Activated CD4-positive, alpha-beta T cell treated with anti-CD3 and anti-CD28 coated beads, Interleukin-2, amount 50 U/mL, for 24 hours (primary cell): ENCODE measurements at regions not wholly inside any gene's neighbourhood (a gene's known extent, or its start where the extent isn't known, plus 50 kb on each side); places are given as distances from the start of the nearest gene placed in this dataset.

Experiments used
- DNase-seq, 2 donors: peaks; one replicate each; pipeline ENCODE4 v3.0.0-alpha.2; 2020; ENCODE audit warnings: low read depth in 1 of 2, low spot score in 1 of 2

DNA sequence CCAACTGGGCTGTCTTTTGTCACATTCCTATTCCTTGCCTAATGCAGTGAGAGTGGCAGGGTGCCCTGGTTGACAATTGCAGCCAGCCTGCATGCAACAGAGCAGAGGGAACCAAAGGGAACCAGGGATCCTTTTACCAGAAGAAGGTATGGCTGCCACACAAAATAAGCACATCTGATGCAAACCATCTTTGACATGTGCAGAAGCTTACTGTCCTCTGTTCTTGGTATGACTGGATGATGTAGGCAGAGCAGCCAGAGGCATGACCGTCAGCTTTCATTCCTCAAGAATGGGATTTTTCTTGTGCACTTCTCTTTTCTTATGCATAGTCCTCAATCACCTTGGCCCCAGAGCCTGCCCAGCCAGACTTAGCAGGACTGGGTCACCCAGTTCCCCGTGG, 116.1 kb downstream of the UQCRFS1 start:
- no peak for DNase-seq

DNA sequence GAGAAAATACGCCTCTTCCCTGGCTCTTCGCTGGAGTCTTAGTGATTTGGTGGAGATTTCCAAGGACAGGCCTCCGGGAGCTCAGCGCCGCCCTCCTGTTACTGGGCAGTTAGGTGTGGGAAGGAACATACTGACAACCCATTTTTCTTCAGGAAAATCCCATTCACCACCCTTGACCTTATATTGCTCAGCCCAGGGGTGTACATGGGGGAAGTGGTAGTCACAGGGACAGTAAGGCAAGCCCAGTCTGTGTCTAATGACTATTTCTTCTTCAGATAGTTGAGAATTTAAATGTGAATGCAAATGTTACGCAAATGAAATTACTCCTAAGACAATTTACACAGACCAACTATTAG, 119.4 kb downstream of the UQCRFS1 start:
- DNase-seq = no peak

DNA sequence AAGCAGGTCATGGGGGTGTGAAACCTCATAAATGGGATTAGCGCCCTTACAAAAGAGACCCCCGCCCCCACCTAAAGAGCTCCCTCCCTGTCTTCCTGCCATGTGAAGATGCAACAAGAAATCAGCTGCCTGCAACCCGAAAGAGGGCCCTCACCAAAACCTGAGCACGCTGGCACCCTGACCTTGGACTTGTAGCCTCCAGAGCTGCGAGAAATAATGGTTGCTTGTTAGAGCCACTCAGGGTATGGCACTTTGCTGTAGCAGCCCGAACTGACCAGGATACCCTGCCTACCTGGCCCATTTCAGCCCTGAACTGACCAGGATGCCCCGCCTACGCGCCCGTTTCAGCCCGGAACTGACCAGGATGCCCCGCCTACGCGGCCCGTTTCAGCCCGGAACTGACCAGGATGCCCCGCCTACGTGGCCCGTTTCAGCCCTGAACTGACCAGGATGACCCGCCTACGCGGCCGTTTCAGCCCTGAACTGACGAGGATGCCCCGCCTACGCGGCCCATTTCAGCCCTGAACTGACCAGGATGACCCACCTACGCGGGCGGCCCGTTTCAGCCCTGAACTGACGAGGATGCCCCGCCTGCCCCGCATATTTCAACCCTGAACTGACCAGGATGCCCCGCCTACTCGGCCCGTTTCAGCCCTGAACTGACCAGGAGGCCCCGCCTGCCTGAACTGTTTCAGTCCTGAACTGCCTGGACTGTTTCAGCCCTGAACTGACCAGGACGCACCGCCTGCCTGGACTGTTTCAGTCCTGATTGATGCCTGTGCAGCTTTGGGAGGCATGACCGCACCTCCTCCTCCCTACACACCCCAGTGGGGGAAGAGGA, 120.0 kb downstream of the UQCRFS1 start:
- no peak for DNase-seq

DNA sequence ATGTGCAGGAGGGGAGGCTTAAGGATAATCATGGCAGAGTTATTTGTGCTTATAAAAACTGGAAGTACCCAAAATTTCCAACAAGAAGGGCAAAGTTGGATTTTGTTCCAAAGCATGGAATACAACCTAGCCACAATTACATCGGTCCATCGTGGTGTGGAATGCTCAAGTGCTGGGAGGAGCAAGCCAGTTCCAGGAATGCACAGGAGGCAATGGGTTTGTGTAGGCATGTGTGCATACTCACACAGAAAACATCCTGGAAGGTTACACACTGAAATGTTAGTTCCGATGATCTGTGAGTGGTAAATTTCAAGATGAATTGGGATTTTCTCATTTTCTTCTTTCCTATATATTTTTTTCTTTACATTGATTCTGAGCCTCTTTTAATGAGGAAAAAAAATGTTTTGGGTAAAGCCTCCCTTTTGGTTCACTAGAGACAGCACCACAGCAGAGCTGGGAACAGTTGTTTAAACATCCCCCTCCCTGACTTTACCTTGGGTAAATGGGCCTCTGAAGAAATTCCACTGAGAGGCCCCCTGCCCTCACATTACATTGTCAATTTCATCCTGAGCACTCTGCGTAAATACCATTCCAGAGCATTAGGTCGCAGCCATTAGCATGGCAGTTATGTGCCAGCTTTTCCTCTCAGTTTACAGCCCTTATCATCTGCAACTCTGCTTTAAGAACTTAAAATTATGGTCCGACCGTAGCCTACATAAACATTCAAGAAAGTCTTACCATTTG, 122.0 kb downstream of the UQCRFS1 start:
- no peak for DNase-seq

DNA sequence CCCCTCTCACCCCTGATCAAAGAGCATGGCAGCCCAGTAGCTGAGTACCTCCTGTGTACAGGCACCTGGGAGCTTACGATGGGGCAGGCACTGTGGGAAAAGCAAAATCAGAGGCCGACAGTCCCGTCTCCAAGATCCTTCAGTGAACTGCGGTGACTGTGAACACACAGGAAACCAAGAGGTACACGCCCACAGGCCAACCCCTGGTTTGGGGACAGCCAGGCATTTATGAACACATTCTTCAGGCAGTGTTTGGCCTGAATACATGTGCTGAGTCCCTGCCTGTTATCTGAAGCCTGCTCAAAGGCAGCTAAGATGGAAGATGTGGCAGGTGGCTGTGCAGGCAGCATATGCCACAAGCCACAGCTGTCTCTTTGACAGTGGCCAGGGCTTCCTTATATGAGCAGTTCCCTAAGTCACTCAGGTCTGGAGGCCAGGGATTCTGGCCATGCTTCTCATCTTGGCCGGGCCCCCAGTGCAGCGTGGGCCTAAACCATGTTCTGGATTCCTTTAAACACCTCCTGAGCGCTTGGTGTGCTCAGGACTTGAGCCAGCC, 123.6 kb downstream of the UQCRFS1 start:
- no peak for DNase-seq

DNA sequence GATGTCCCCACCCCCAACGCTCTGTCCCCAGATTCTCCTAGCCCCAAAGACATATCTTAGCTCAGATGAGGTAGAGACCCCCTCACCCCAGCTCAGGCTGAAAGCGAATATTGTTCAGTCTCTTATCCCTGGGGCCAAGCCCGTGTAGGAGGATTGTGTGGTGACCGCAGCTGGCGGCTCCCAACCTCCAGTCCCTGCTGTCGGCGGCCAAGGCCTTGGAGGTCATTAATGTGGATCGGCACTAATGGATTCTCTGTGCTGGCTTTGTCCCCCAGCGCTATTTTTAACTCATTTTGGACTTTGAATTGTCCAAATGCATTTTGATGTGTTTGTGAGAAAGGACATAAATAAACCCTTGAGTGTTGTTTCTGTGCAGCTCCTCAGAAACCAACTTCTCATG, 124.2 kb downstream of the UQCRFS1 start:
- DNase-seq = no peak

DNA sequence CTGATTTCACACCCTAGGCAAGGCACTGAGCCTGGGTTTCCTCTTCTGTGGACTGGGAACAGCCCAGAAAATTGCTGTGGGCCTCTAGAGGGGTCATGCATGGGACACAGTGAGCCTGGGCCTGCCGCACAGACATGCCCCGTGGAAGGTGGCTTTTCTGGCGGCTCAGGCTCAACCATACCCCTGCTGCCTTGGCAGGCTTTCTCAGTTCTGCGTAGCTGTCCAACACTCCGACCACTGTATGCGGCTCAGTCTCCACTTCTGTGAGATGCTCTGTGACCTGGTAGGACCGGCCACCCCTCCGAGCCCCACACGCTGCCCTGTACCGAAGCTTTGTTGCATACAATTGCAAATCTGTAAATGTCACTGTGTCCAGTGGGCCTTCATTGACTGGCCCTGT, 126.3 kb downstream of the UQCRFS1 start:
- no peak for DNase-seq

DNA sequence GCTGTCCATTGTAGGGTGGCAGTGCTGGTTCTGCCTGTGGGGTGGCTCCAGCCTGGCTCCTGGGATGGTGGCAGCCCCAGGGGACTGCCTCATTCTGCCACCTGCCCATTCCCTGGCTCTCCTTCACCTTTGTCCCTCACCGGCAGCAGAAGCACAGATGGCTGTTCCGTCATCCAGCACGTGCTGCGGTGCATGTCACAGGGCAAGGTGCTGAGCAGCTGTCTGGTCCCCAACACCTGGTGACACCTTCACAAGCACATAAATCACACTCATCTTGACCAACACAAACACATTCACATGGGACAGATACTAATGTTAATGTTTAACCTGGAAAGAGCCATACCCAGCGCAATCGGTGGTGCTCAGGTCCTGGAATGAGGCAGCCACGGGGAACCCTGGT, 126.8 kb downstream of the UQCRFS1 start:
- no peak for DNase-seq

DNA sequence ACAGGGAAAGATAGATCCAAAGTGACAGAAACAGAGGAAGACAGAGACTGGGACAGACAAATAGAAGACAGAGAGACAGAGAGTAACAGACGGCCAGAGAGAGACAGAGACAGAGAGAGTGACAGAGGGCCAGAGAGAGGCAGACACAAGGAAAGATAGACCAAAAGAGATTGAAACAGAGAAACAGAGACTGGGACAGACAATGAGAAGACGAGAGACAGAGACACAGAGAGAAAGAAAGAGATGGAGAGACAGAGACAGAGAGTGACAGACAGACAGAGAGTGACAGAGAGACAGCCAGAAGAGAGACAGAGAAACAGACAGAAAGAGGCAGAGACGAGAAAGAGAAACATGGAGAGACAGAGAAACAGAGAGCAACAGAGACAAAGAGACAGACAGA, 127.3 kb downstream of the UQCRFS1 start:
- DNase-seq = no peak

DNA sequence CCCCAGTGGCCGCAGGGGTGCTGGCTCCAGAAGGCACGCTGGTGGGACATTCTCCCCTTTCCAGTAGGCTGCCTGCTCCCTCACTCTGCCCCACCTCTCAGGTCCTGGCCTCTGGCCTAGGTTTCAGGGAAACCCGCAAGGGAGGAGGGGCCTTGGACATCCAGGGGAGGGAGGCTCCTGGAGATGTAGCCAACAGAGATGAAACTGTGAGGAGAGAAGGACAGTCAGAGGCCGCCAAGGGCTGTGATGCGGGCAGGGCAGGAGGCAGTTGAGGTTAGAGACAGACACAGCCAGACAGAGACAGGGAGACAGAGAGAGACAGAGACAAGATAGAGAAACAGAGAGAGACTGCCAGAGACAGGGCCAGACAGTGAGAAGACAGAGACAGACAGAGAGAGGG, 127.7 kb downstream of the UQCRFS1 start:
- DNase-seq = no peak

DNA sequence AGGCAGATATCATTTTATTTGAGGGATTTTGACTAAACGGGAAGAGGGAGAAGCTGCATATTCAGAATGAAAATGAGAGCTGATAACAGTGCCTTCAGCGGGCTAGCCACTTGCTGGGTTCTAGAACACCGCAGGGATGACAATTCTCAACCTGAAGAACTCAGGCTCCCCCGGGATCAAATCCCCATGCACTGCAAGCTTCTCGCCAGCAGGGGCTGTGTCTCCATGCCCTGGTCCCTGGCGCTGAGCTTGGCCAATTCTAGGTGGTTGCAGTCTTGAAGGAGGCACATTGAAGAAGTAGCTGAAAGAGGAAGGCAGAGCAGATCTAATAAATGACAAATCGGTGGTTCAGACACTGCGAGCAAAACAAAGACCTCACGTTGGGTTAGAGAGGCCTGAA, 128.7 kb downstream of the UQCRFS1 start:
- no peak for DNase-seq

DNA sequence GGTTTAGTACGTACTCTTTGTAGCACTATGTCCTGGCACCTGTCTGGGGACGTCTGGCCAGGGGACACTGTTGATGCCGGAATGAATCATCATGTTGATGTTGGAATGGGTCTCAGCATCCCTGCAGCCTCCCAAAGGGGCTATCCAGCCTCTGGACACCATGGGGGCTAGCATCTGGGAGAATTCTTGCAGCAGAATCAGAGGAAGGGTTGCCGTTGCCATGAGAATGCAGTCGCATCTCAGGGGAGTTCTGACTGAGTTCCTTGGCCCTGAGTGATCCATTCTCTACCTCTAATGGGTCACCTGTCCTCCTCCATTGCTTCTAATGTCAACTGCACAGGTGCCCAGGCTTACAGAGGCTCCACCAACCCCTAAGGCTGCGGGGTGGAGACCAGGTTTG, 129.1 kb downstream of the UQCRFS1 start:
- no peak for DNase-seq

DNA sequence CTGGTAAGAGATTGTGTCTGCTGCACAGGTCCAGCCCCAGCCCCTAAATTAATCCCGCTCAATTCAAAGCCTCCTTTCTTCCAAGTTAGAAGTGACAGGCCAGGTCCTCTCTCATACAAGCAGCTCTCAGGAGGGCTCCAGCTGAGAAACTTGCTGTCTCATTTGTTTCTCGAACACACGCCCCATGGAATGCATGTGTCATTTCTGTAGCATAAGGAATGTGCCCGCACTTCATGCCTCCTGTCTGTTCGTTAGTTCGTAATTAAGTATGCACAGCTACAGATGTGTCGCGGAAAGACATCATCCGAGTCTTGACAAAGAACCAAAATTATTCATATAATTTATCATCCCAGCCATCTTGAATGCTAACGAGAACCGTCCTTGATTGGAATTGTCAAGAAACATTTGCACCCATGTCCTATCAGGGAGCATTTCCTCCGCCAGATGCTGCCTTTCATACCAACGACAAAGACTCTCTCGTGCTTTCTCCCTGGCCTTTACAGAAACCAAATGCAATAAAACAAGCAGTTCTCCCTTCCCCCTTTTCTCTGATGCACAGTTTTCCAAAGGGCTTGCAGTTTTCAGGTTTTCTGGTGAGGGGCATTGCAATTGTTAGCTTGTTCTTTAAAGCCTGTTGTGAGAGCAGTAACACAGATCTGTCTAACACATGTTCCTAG, 133.5 kb downstream of the UQCRFS1 start:
- no peak for DNase-seq

DNA sequence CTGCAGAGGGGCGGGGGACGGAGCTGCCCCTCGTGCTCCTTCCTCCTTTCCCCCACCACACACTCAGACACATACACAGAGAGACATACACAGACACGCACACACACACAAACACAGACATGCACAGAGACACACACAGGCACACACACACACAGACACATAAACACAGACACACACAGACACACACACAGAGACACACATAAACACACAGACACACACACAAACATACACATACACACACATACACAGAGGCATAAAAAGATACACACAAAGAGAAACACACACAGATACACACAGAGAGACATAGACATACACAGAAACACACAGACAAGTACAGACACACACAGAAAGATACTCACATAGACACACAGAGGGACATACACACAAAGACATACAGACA, 136.0 kb downstream of the UQCRFS1 start:
- DNase-seq = no peak

DNA sequence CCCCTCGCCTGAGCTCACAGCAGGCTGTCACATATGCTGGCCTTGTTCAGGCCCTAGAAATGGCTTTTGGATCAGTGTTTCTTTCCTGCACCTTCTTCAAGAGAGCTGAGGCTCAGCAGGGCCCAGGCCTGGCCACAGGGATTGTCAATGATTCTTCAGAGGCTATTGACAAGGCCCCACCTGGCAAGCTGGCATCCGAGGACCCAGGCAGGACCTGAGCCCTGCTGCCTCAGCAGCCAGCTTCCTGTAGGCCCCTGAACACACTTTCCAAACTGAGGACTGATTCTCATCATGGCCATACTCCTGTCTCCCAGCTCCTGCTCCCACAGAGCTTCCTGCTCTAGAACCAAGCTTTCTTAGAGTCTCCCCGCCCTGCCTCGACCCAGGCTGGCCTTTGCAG, 136.8 kb downstream of the UQCRFS1 start:
- no peak for DNase-seq

DNA sequence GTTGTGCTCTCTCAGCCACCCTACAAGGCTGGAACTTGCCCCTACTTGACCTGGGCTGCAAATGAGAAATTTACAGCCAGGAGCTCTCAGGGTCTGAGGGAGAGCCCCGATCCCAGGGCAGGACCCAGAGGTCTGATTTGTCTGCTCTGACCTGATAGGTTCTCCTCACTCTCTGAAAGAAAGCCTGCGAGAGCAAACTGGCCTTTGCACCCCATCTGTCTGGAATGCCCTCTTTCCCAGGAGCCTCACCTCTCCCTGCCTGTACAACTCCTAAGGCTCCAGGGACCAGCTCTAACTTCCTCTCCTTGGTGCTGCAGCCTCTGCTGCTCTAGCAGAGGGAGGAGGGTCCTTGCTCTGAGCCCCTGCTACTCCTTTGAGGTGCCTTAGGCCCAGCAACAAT, 137.8 kb downstream of the UQCRFS1 start:
- no peak for DNase-seq

DNA sequence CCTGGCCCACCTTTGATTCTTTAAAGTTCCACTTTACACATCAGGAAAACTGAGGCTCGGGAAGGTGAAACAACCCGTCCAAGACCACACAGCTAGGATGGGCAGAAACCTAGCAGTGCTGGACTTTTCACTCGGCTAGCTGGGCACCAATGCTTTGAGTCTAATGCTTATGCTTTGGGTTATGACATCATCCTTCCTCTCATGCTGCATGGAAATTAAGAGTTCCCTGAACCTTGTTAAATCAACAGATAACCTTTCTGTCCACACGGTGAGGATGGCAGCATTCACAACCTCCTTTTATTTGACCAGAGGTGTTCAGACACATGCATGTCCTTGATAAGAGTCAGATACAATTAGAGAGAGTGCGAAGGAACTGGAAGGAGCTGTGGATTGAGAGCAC, 138.4 kb downstream of the UQCRFS1 start:
- no peak for DNase-seq

DNA sequence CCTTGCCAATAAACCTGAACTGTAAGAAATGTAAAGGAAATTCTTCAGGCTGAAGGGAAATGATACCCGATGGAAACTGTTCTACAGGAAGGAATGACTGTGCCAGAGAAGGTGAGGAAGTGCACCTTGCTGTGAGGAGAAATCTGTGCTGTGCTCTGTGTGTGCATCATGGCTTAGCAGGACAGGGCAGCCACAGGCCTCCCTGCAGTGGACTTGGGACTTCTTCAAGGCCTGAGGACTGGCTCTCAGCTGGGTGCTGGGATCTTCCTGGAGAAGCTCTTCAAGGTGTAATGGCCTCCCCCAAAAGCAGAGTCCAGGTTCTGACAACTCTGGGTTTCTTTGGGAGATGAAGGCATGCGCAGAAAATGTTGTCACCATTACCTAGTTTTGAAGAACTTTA, 145.1 kb downstream of the UQCRFS1 start:
- DNase-seq = no peak

DNA sequence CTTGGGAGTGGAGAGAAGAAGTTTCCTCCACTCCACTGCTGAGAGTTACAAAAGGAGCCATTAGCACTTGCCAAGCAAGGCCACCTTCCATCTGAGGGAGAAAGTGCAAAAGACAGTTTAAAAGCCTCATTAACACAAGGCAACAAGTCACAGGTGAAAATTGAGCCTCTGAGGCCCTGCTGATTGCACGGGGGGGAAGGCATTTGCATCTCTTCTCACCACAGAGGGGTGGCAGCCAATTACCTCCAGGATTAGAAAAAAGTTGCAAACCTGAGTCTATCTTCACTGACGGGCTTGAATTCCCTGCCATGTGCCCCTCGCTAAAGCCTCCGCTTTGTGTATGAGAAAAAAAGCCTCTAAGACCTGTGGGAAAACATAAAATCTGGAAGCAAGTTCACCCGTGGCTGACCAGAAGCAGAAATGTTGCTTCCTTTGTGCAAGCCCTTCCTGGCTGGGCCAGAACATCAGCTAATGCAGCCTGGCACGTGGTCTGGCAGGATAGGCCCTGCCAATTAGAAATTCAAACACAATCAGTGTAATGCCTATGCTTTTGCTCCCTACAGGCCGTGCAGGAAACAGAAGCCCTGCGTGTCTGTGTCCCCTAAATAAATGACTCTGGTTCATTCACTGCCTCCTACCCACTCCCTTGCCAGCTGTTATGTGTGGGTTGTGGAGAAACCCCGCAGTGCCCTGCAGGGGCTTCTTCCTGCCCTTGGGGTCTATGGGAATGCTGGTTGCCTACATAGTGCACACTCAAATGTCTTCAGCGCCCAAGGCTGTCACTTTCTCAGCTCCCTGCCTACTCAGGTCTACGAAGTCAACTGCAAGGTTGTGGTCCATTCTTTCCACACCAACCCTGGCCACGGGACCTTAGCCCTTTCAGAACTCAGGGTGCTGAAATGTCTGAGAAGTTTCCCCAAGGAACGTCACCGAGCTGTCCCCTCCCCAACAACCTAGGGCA, 150.2 kb downstream of the UQCRFS1 start:
- no peak for DNase-seq

DNA sequence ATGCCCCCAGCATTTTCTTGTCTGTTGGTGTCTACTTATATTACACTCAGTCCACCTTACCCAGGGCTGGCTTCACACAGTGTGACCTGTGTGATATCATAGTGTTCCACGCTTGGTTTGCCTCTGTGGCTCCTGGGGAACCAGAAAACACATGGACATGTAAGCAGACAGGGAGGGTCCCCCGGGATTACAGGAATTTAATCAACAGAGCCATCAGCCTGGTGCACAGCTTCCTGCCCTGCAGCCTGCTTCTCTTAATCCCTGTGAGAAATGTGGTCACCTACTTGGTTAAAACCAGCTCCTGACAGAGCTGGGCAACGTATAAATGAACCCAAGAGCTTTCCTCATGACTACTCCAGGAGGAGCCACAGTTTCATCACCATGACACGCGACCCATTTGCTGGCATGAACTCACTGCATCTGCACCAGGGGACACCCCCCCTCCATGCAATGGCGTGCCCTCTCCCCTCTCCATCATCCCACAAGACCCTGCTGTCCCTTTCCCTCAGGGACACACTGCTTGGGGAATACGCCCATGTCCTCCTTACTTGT, 152.1 kb downstream of the UQCRFS1 start:
- DNase-seq = no peak
